Endothelial cell of umbilical vein (primary cell): ENCODE measurements at regions not wholly inside any gene's neighbourhood (a gene's known extent, or its start where the extent isn't known, plus 50 kb on each side); places are given as distances from the start of the nearest gene placed in this dataset.

Source experiments
- CTCF ChIP-seq, 2 donors: IDR thresholded peaks; 1 replicate in 1 of 2; 2 replicates in 1 of 2; pipeline ENCODE4 v1.5.1; 2011; ENCODE audit warnings: low read length in 2 of 2, mild to moderate bottlenecking in 2 of 2, moderate library complexity in 2 of 2, control low read depth in 1 of 2, inconsistent platforms in 1 of 2, low read depth in 1 of 2; ENCODE audit not compliant: insufficient read depth in 1 of 2; ENCODE audit errors: extremely low read depth in 1 of 2
- POLR2A ChIP-seq: IDR thresholded peaks from 2 replicates; pipeline ENCODE4 v1.6.1; 2012; ENCODE audit warnings: low read depth, mild to moderate bottlenecking, control low read depth, low read length
- POLR2AphosphoS5 ChIP-seq: IDR thresholded peaks from 2 replicates; pipeline ENCODE4 v1.6.1; 2012; ENCODE audit warnings: low read depth, mild to moderate bottlenecking, control low read depth, low read length, moderate library complexity; ENCODE audit not compliant: insufficient read depth

- no peak for TF ChIP-seq CTCF (IDR thresholded peaks at IDR 0.05; ENCODE audit: extremely low read depth in 1 of 2, insufficient read depth in 1 of 2, low read depth in 1 of 2, low read length in 2 of 2)
- TF ChIP-seq POLR2A = no peak
- no peak for TF ChIP-seq POLR2AphosphoS5
Measured at GRCh38 chr14:61911574-61911973, 149.4 kb downstream of the SNAPC1 start.
